Esophagus muscularis mucosa (tissue), 4 donors: ENCODE measurements at regions not wholly inside any gene's neighbourhood (a gene's known extent, or its start where the extent isn't known, plus 50 kb on each side); places are given as distances from the start of the nearest gene placed in this dataset.

Experiments
- DNase-seq: peaks from one replicate; pipeline ENCODE4 v3.0.0-alpha.2; 2017; ENCODE audit errors: extremely low spot score
- H3K27ac ChIP-seq, 4 donors: fragments of 200-600 bp; sonication (generic); replicated peaks in 1 of 4; 1 replicate in 3 of 4; 2 replicates in 1 of 4; pipeline ENCODE4 v1.5.1; 2016 to 2019; ENCODE audit warnings: mild to moderate bottlenecking in 1 of 4
- H3K27me3 ChIP-seq, 4 donors: fragments of 200-600 bp; sonication (generic); one replicate each; pipeline versions ENCODE4 v1.5.1 to v1.6.0; 2016 to 2019
- H3K36me3 ChIP-seq, 4 donors: fragments of 200-600 bp; sonication (generic); one replicate each; pipeline ENCODE4 v1.5.1; 2016 to 2019
- H3K4me1 ChIP-seq, 4 donors: fragments of 200-600 bp; sonication (generic); one replicate each; pipeline ENCODE4 v1.5.1; 2016 to 2019
- H3K4me3 ChIP-seq, 4 donors: fragments of 200-600 bp; sonication (generic); 1 replicate in 2 of 4; 2 replicates in 2 of 4; pipeline ENCODE4 v1.5.1; 2016 to 2019; ENCODE audit warnings: mild to moderate bottlenecking in 4 of 4, moderate library complexity in 1 of 4
- H3K9me3 ChIP-seq, 4 donors: fragments of 200-600 bp; sonication (generic); 1 replicate in 3 of 4; 2 replicates in 1 of 4; pipeline ENCODE4 v1.5.1; 2016 to 2019
- CTCF ChIP-seq, 3 experiments: fragments of 200-600 bp in 2 of 3; fragments of 450-650 bp in 1 of 3; sonication (generic) in 2 of 3; IDR thresholded peaks; one replicate each; pipeline ENCODE4 v1.5.1; 2017 to 2019; ENCODE audit warnings: antibody characterized with exemption in 3 of 3, mild to moderate bottlenecking in 2 of 3, moderate library complexity in 1 of 3
- EP300 ChIP-seq: sonication (generic); formaldehyde crosslinking; IDR thresholded peaks from one replicate; pipeline ENCODE4 v1.6.1; 2017; ENCODE audit warnings: antibody characterized with exemption
- POLR2A ChIP-seq: fragments of 450-650 bp; IDR thresholded peaks from one replicate; pipeline ENCODE4 v1.6.1; 2017; ENCODE audit warnings: antibody characterized with exemption, moderate library complexity, mild to moderate bottlenecking, low read depth
- POLR2AphosphoS5 ChIP-seq, 2 donors: sonication (generic); formaldehyde crosslinking; IDR thresholded peaks; one replicate each; pipeline ENCODE4 v1.6.1; 2017; ENCODE audit warnings: antibody characterized with exemption in 2 of 2
- WGBS: methylation state at CpG from one replicate; pipeline ENCODE4 v1.1.5; 2018; 5-methylcytosine and 5-hydroxymethylcytosine counted together
- intact Hi-C: fragments of 100-400 bp; cut with DNase I; formaldehyde crosslinking; loops from one replicate; pipeline ENCODE4 v1.15.1; 2023

DNA sequence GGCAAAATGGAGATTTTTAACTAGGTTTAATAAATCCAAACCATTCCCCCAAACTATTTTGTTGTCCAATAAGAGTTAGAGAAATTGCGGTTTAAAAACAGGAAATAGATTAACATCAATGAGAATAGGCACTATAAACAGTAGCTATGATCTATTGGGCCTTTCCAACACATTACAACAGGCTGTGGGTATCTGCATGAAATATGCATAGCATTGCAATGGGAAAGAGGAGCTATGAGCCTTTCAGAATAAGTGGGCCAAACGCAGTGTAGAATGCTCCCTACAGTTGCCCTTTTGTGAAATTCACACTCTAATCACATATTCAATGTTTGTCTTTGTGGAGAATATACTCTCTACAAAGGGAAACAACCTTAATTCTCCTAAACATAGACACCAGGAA lies 305.5 kb upstream of the PRMT6 start:
- intact Hi-C loops, result no loop called here
- 84% methylated on average over 2 of the region's 2 CpGs for WGBS
- no peak overlapping the region for H3K4me3 ChIP-seq
- no peak overlapping the region for H3K27ac ChIP-seq
- TF ChIP-seq EP300 (no peak), CTCF (IDR thresholded peaks at IDR 0.05) (no peak), POLR2AphosphoS5 (IDR thresholded peaks at IDR 0.05) (no peak), POLR2A (no peak)
- H3K9me3 ChIP-seq, result no peaks in the 10 kb centered on the region
- H3K27me3 ChIP-seq, result no peaks in the 10 kb centered on the region
- peaks cover 0 to 17% (median 2%) of the 10 kb centered on the region in 4 donors for H3K4me1 ChIP-seq
- no peaks in the 10 kb centered on the region for H3K36me3 ChIP-seq
- no peak for DNase-seq

GRCh38 chr1:106753066-106753465 lies 303.4 kb upstream of the PRMT6 start:
- TF ChIP-seq CTCF (IDR thresholded peaks at IDR 0.05), result no peak
- TF ChIP-seq POLR2A, result no peak
- no peak for TF ChIP-seq POLR2AphosphoS5 (IDR thresholded peaks at IDR 0.05)
- no peak for TF ChIP-seq EP300
- 66% methylated on average over 1 of the region's 1 CpG for WGBS
- no peak overlapping the region for H3K27ac ChIP-seq
- no peak overlapping the region for H3K4me3 ChIP-seq
- no peaks in the 10 kb centered on the region for H3K36me3 ChIP-seq
- H3K4me1 ChIP-seq, result peaks cover 0 to 10% (median 2%) of the 10 kb centered on the region in 4 donors
- H3K27me3 ChIP-seq, result no peaks in the 10 kb centered on the region
- no peak for DNase-seq
- intact Hi-C loops, result no loop called here
- no peaks in the 10 kb centered on the region for H3K9me3 ChIP-seq

DNA sequence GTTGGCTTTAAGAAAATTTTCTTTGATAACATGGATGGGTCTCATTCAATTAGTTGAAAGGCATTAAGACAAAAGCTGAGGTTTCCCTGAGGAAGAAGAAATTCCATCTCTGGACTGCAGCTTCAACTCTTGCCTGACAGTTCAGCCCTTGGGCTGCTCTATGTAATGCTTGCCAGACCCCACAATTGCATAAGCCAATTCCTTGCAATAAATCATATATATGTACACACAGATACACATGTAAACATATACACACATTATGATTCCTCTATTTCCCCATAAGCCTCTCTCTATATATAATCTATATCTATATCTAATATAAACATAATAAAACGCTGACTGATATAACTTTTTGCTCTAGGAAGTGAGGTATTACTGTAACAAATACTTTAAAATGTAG lies 301.5 kb upstream of the PRMT6 start:
- Histone ChIP-seq H3K27me3 (no peaks in the 10 kb centered on the region), H3K4me3 (no peak overlapping the region), H3K27ac (no peak overlapping the region), H3K4me1 (peaks cover 0 to 10% (median 2%) of the 10 kb centered on the region in 4 donors), H3K36me3 (no peaks in the 10 kb centered on the region), H3K9me3 (no peaks in the 10 kb centered on the region)
- WGBS, result 76% methylated on average over 1 of the region's 1 CpG
- no peak for DNase-seq
- no peak for TF ChIP-seq POLR2A
- no peak for TF ChIP-seq CTCF (IDR thresholded peaks at IDR 0.05)
- TF ChIP-seq POLR2AphosphoS5 (IDR thresholded peaks at IDR 0.05), result no peak
- TF ChIP-seq EP300, result no peak
- intact Hi-C loops, result no loop called here

- no peak for DNase-seq
Measured at GRCh38 chr1:106755682-106756406, 300.6 kb upstream of the PRMT6 start.

More at GRCh38 chr1:106755682-106756406, 300.6 kb upstream of the PRMT6 start:
- Histone ChIP-seq H3K27ac (no peak overlapping the region), H3K27me3 (no peaks in the 10 kb centered on the region), H3K9me3 (no peaks in the 10 kb centered on the region), H3K4me3 (no peak overlapping the region), H3K36me3 (no peaks in the 10 kb centered on the region), H3K4me1 (peaks cover 0 to 10% (median 2%) of the 10 kb centered on the region in 4 donors)
- TF ChIP-seq CTCF (IDR thresholded peaks at IDR 0.05) (no peak), POLR2AphosphoS5 (IDR thresholded peaks at IDR 0.05) (no peak), POLR2A (no peak), EP300 (no peak)
- intact Hi-C loops, result no loop called here
- 88% methylated on average over 1 of the region's 1 CpG for WGBS
